SK-N-SH (cell line): ENCODE measurements at regions not wholly inside any gene's neighbourhood (a gene's known extent, or its start where the extent isn't known, plus 50 kb on each side); places are given as distances from the start of the nearest gene placed in this dataset.

Experiments used
- CTCF ChIA-PET: fragments of 300-600, 350-600 bp; formaldehyde crosslinking; extraction: SDS; loops from one replicate; lab custom pipeline; 2021; lab: Yijun Ruan, JAX
- POLR2A ChIA-PET: fragments of 350-600 bp; sonication (Branson Sonifier 250); formaldehyde crosslinking; extraction: SDS; loops from one replicate; lab custom pipeline; 2020; ENCODE audit warnings: antibody characterized with exemption, inconsistent platforms; lab: Yijun Ruan, JAX
- DNase-seq: peaks from one replicate; pipeline ENCODE4 v3.0.0; 2012
- H2AFZ ChIP-seq: fragments of 200-600 bp; sonication (generic); 2 replicates; pipeline ENCODE4 v1.8.1; 2016; ENCODE audit warnings: antibody characterized with exemption, mild to moderate bottlenecking, low read depth
- H3F3A ChIP-seq: fragments of 200-600 bp; sonication (generic); replicated peaks from 2 replicates; pipeline ENCODE3; 2016; ENCODE audit warnings: antibody characterized with exemption, mild to moderate bottlenecking; ENCODE audit not compliant: insufficient read depth
- H3K27ac ChIP-seq, 2 experiments: fragments of 200-500 bp in 1 of 2; fragments of 200-600 bp in 1 of 2; sonication (Bioruptor generic) in 1 of 2; sonication (generic), shearing (Covaris generic) in 1 of 2; 2 replicates each; pipeline versions ENCODE4 v1.5.1 to v1.6.1; 2014 to 2016; ENCODE audit warnings: low read depth in 2 of 2, inconsistent platforms in 1 of 2, low read length in 1 of 2, mild to moderate bottlenecking in 1 of 2, mixed read lengths in 1 of 2
- H3K27me3 ChIP-seq: fragments of 200-600 bp; sonication (generic), shearing (Covaris generic); 2 replicates; pipeline ENCODE4 v1.6.1; 2016; ENCODE audit warnings: mixed run types; ENCODE audit not compliant: insufficient read depth
- H3K36me3 ChIP-seq, 2 experiments: fragments of 200-500 bp in 1 of 2; fragments of 200-600 bp in 1 of 2; sonication (Bioruptor generic) in 1 of 2; sonication (generic) in 1 of 2; replicated peaks in 1 of 2; 2 replicates each; pipeline versions ENCODE3 to v1.5.1; 2014 to 2016; ENCODE audit warnings: low read length in 1 of 2, mild to moderate bottlenecking in 1 of 2; ENCODE audit not compliant: insufficient read depth in 2 of 2, control insufficient read depth in 1 of 2
- H3K4me1 ChIP-seq, 2 experiments: fragments of 200-500 bp in 1 of 2; fragments of 200-600 bp in 1 of 2; sonication (Bioruptor generic) in 1 of 2; sonication (generic), shearing (Covaris generic) in 1 of 2; 2 replicates each; pipeline versions ENCODE4 v1.5.1 to v1.6.1; 2014 to 2016; ENCODE audit warnings: low read depth in 1 of 2, low read length in 1 of 2, mixed run types in 1 of 2; ENCODE audit not compliant: insufficient read depth in 2 of 2, control insufficient read depth in 1 of 2
- H3K4me2 ChIP-seq: fragments of 200-600 bp; sonication (generic), shearing (Covaris generic); 2 replicates; pipeline ENCODE4 v1.6.1; 2017; ENCODE audit warnings: mixed run types
- H3K4me3 ChIP-seq, 2 experiments: fragments of 200-500 bp in 1 of 2; fragments of 200-600 bp in 1 of 2; sonication (Bioruptor generic) in 1 of 2; sonication (generic), shearing (Covaris generic) in 1 of 2; 2 replicates each; pipeline versions ENCODE4 v1.5.1 to v1.8.1; 2014 to 2016; ENCODE audit warnings: low read depth in 2 of 2, inconsistent platforms in 1 of 2, low read length in 1 of 2, mild to moderate bottlenecking in 1 of 2, mixed read lengths in 1 of 2, moderate library complexity in 1 of 2
- H3K79me2 ChIP-seq: fragments of 200-600 bp; sonication (generic); 2 replicates; pipeline ENCODE4 v1.8.1; 2017; ENCODE audit warnings: mild to moderate bottlenecking; ENCODE audit not compliant: insufficient read depth
- H3K9ac ChIP-seq: fragments of 200-600 bp; sonication (generic); 2 replicates; pipeline ENCODE4 v1.6.1; 2017; ENCODE audit warnings: mixed run types
- H3K9me2 ChIP-seq: fragments of 200-600 bp; sonication (generic); 2 replicates; pipeline ENCODE4 v1.6.1; 2017; ENCODE audit warnings: mixed run types
- H3K9me3 ChIP-seq: fragments of 200-600 bp; sonication (generic); 2 replicates; pipeline ENCODE4 v1.6.1; 2017; ENCODE audit warnings: mixed run types, mild to moderate bottlenecking, moderate library complexity
- H4K20me1 ChIP-seq: fragments of 200-600 bp; sonication (generic); 2 replicates; pipeline ENCODE4 v1.6.1; 2017; ENCODE audit warnings: mild to moderate bottlenecking, mixed run types; ENCODE audit not compliant: insufficient read depth
- CHD2 ChIP-seq: fragments of 150-350 bp; IDR thresholded peaks from 2 replicates; pipeline ENCODE4 v1.6.1; 2018; ENCODE audit warnings: low read length; ENCODE audit not compliant: partially characterized antibody
- EZH2phosphoT487 ChIP-seq: fragments of 200-600 bp; sonication (generic); IDR thresholded peaks from 2 replicates; pipeline ENCODE4 v1.6.1; 2017; ENCODE audit warnings: low read depth, mixed run types, mild to moderate bottlenecking, antibody characterized with exemption, moderate library complexity, borderline replicate concordance
- FOSL2 ChIP-seq: IDR thresholded peaks from 2 replicates; pipeline ENCODE4 v1.4.0; 2012; ENCODE audit warnings: low read depth, mild to moderate bottlenecking, moderate library complexity, borderline replicate concordance
- FOXM1 ChIP-seq: IDR thresholded peaks from 2 replicates; pipeline ENCODE4 v1.4.0; 2012; ENCODE audit warnings: low read depth, mild to moderate bottlenecking
- GATA2 ChIP-seq: sonication (generic); formaldehyde crosslinking; IDR thresholded peaks from 2 replicates; pipeline ENCODE4 v1.5.0; 2020; ENCODE audit warnings: mild to moderate bottlenecking, missing genetic modification reagents
- JUND ChIP-seq: IDR thresholded peaks from 2 replicates; pipeline ENCODE4 v1.4.0; 2012
- MEF2A ChIP-seq: IDR thresholded peaks from 2 replicates; pipeline ENCODE4 v1.4.0; 2012; ENCODE audit warnings: low read depth, borderline replicate concordance
- NFIC ChIP-seq: IDR thresholded peaks from 2 replicates; pipeline ENCODE4 v1.4.0; 2012; ENCODE audit warnings: borderline replicate concordance
- RAD21 ChIP-seq: IDR thresholded peaks from 2 replicates; pipeline ENCODE4 v1.6.1; 2012; ENCODE audit warnings: mild to moderate bottlenecking, low read length
- RXRA ChIP-seq: IDR thresholded peaks from 2 replicates; pipeline ENCODE4 v1.4.0; 2012; ENCODE audit warnings: low read depth, mild to moderate bottlenecking, borderline replicate concordance
- SIN3A ChIP-seq: IDR thresholded peaks from 2 replicates; pipeline ENCODE4 v1.6.1; 2012; ENCODE audit warnings: low read depth, mild to moderate bottlenecking, low read length, moderate library complexity, borderline replicate concordance
- SMC3 ChIP-seq: IDR thresholded peaks from 2 replicates; pipeline ENCODE4 v1.6.1; 2012; ENCODE audit warnings: low read depth, low read length, improper control_type of control experiment
- TCF12 ChIP-seq: IDR thresholded peaks from 2 replicates; pipeline ENCODE4 v1.4.0; 2012
- TEAD4 ChIP-seq: IDR thresholded peaks from 2 replicates; pipeline ENCODE4 v1.4.0; 2012; ENCODE audit warnings: mild to moderate bottlenecking, borderline replicate concordance; ENCODE audit not compliant: insufficient read depth
- WGBS: methylation state at CpG from one replicate; pipeline ENCODE4 v1.1.6; 2017; ENCODE audit warnings: low lambda C conversion rate; 5-methylcytosine and 5-hydroxymethylcytosine counted together
- TF ChIP-seq, protein P1 (sequence below): fragments of 150-350 bp; IDR thresholded peaks from 2 replicates; pipeline ENCODE4 v1.6.1; 2017; ENCODE audit warnings: antibody characterized with exemption, low read length, low read depth, borderline replicate concordance
- TF ChIP-seq, protein P2 (sequence below): IDR thresholded peaks from 2 replicates; pipeline ENCODE4 v1.4.0; 2012; ENCODE audit warnings: low read depth, borderline replicate concordance

DNA sequence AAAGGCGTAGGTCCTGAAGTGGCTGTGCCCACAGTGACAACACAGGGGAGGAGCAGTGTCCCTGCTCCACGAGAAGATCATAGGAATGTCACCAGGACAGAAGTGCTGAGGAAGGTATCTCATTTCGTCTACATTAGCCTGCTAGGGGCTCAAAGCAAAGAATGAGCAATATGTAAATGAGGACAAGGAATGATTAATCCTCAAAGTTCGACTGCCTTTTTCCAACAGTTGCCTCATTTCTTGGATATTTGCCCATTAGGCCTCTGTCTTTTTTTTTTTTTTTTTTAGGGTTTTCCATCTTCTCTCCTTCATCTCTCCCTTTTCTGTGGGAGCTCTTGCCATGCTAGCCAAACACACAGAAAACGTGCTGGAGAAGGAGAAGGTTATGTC lies 105.2 kb upstream of the ARHGAP28 start (continued):
- TF ChIP-seq SIN3A = no peak
- no peak for TF ChIP-seq GATA2
- TF ChIP-seq CHD2 = no peak
- TF ChIP-seq, all 33 proteins: peak for 4

DNA sequence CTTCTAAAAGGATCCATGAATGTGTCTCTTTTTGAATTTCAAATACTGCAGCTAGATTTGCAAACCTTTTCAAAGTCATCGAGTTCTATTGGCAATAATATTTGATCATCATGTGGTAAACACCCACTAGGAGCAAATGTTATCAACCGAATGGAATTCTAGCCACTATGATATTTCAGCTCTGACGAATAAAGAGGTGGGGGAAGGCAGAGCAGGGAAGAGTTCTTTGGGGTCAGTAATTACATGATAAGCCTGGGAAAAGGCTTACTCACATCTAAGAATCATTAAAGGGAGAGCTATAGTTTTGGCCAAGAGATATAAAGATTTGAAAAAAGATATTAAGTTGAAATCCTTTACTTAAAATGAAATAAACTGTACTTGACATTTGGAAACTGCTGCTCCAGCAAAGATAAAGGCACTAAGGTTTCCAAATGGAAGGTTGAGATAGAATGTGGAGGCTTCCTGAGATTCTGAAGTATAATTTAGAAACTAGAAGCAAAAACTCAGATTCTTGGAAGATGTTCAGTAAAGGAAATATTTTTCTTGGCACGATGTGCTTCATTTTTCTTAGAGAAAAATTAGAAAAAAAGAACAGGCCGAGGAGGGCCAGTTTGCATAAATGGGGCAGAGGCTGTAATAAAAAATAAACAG lies 104.7 kb upstream of the ARHGAP28 start:
- peak overlapping the region; percentile 16 to 92; a peak in 3 of 4 replicates for H3K27ac ChIP-seq
- 12% methylated on average over 5 of the region's 5 CpGs for WGBS
- POLR2A ChIA-PET = no interaction called here
- peak overlapping the region; percentile 67 for H3K4me2 ChIP-seq
- peak overlapping the region in 1 of 2 experiments; percentile 15; a peak in 1 of 4 replicates for H3K4me3 ChIP-seq
- peak overlapping the region; percentile 51; the same call in 1 of the 2 replicates for H3K9ac ChIP-seq
- H4K20me1 ChIP-seq = no peaks in the 10 kb centered on the region
- peak overlapping the region; percentile 79; the same call in 1 of the 2 replicates for H2AFZ ChIP-seq
- no peaks in the 10 kb centered on the region for H3K27me3 ChIP-seq
- no peak for DNase-seq
- peaks cover 22% of the 10 kb centered on the region for H3F3A ChIP-seq
- no peaks in the 10 kb centered on the region for H3K9me2 ChIP-seq
- peaks cover 0 to 18% of the 10 kb centered on the region in 2 experiments; a peak in 2 of 4 replicates for H3K4me1 ChIP-seq
- no peaks in the 10 kb centered on the region for H3K79me2 ChIP-seq
- CTCF ChIA-PET = interaction anchor here (0.7 kb wide), 1 partner anchor 124 kb away, joined by 3 read pairs; no protein-coding TSS in a partner anchor
- no peaks in the 10 kb centered on the region for H3K9me3 ChIP-seq
- TF ChIP-seq FOSL2 = peak; percentile 53; the same call in 1 of the 2 replicates
- 0 out of 2 replicates have a peak, but pooled peaks have one; percentile 23 for TF ChIP-seq MEF2A
- peak; percentile 72 for TF ChIP-seq TCF12
- peak; percentile 51 for TF ChIP-seq JUND
- peak; percentile 45; the same call in 1 of the 2 replicates for TF ChIP-seq RXRA
- TF ChIP-seq SMC3 = no peak
- TF ChIP-seq, protein P1, sequence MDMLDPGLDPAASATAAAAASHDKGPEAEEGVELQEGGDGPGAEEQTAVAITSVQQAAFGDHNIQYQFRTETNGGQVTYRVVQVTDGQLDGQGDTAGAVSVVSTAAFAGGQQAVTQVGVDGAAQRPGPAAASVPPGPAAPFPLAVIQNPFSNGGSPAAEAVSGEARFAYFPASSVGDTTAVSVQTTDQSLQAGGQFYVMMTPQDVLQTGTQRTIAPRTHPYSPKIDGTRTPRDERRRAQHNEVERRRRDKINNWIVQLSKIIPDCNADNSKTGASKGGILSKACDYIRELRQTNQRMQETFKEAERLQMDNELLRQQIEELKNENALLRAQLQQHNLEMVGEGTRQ = no peak
- TF ChIP-seq TEAD4 = peak; percentile 37; the same call in 1 of the 2 replicates
- peak; percentile 52 for TF ChIP-seq NFIC
- 0 out of 2 replicates have a peak, but pooled peaks have one; percentile 15 for TF ChIP-seq FOXM1
- TF ChIP-seq EZH2phosphoT487 = no peak
- TF ChIP-seq, protein P2, sequence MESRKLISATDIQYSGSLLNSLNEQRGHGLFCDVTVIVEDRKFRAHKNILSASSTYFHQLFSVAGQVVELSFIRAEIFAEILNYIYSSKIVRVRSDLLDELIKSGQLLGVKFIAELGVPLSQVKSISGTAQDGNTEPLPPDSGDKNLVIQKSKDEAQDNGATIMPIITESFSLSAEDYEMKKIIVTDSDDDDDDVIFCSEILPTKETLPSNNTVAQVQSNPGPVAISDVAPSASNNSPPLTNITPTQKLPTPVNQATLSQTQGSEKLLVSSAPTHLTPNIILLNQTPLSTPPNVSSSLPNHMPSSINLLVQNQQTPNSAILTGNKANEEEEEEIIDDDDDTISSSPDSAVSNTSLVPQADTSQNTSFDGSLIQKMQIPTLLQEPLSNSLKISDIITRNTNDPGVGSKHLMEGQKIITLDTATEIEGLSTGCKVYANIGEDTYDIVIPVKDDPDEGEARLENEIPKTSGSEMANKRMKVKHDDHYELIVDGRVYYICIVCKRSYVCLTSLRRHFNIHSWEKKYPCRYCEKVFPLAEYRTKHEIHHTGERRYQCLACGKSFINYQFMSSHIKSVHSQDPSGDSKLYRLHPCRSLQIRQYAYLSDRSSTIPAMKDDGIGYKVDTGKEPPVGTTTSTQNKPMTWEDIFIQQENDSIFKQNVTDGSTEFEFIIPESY = 0 out of 2 replicates have a peak, but pooled peaks have one; percentile 17
- TF ChIP-seq SIN3A = no peak
- TF ChIP-seq RAD21 = no peak
- H3K36me3 ChIP-seq = no peaks in the 10 kb centered on the region
